GM21619 (cell line): ENCODE measurements at regions not wholly inside any gene's neighbourhood (a gene's known extent, or its start where the extent isn't known, plus 50 kb on each side); places are given as distances from the start of the nearest gene placed in this dataset.
"Not testable (repeated sequence)": the region's sequence is repeated elsewhere in the genome, so short reads cannot be mapped to it uniquely, and the experiment has no call there.

Experiments
- ATAC-seq: cut with Tn5 transposase; IDR thresholded peaks from one replicate; pipeline ENCODE4 v1.9.1; 2021; ENCODE audit not compliant: unreplicated experiment

DNA sequence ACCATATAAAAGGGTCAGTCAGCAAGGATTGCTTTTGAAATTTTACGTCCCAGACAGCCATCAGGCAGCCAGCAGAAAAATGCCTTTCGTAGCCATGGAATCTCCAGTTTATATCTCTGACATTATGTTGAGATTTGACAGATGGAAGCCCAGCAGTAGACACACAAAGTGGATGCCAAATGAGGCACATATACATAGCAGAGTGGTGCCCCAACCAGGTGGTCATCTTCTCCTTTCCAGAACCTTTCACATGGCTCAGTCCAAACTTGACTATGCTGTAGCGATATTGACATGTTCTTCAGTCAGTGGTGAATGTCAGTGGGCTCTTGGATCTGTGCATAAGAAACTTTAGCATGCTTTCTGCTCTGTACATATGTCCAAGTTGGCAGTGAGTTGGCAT lies 123.3 kb upstream of the GBE1 start:
- no peak for ATAC-seq

- no peak for ATAC-seq
Measured at GRCh38 chr3:81876826-81877225, 115.4 kb upstream of the GBE1 start.

GRCh38 chr3:81874738-81875137 lies 113.3 kb upstream of the GBE1 start:
- ATAC-seq: no peak

DNA sequence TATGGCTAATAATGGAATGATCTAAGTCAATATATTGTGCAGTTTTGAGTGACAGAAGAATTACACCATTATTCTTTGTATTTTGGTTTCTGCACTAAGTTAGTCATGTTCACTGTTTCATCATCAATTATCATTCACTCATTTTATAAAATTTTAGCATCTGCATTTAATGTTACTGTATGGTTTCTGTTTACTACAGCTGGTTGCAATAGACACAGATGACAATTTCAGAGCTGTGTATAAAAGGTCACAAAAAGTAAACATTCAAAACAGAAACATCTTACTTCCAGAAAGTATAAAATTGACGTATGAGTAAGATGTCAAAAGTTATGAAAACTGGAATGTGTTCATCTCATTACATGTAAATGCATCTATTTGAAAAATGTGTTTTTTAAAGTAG lies 111.1 kb upstream of the GBE1 start:
- ATAC-seq: no peak

DNA sequence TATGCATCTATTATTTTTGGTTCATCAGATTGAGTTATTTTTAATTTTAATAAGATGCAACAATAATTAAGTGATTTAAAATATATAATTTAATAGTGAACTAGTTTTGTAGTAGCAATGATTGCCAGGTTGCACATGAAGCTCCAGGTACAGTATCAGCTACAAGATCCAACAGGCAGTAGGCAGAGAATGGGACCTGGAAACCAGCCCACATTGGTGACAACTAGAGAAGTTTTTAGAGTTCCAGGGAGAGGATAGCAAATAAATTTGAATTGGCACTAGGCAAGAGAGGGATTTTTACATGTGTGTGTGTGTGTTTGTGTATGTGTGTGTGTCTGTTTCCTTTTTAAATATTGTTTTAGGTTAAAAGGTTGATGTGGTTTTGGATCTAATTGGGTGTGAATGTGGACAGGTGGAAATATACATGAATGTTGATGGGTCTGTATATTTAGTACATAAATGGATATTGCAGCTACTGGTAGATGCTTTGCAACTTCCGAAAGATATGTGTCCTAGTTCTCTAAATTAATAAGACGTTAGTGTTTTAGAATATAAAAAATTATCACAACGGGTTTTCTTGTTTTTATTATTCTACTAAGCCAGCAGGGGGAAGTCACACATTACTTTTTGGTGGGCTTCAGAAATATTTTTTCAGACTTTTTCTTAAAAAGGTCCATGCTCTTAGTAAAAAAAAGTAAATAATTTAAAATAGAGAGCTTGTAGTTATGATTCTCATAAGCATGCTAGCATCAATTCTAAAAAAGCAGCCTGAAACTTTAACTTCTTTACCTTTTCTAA lies 110.1 kb upstream of the GBE1 start:
- ATAC-seq: no peak

DNA sequence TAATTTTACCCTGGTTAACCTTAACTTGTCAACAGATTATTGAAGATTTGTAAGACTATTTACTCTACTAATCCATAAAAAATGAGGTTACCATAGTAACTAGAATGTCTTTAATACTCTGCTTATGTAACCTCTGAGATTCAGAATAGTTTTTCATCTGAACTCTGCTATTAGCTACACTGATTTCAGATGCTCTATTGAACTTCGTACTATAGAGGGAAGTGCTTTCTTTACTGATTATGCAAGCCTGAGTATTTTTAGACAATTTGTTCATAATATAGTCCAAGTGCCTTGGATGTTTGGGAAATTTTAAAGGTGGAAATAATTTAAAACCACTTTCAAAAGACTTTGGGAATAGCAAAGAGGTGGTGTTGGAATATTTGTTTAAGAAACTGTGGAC lies 107.9 kb upstream of the GBE1 start:
- ATAC-seq: no peak

DNA sequence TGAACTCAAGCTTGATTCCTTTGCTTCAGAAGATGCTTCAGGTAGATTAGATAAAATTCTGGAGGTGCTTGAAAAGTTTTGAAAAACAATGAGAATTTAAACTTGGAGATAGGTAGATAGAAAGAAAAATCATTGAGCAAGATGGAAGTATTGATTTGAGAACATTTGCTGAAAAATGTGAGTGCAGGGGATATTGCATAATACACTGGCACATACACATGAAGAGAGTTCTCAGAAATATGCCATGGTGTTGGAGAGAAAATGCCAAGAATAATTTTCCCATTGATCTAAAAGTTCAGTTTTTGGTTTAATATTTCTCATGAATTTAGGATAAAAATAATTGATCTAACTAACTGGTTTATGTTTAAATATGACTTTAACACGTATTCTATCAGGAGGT lies 107.2 kb upstream of the GBE1 start:
- no peak for ATAC-seq

DNA sequence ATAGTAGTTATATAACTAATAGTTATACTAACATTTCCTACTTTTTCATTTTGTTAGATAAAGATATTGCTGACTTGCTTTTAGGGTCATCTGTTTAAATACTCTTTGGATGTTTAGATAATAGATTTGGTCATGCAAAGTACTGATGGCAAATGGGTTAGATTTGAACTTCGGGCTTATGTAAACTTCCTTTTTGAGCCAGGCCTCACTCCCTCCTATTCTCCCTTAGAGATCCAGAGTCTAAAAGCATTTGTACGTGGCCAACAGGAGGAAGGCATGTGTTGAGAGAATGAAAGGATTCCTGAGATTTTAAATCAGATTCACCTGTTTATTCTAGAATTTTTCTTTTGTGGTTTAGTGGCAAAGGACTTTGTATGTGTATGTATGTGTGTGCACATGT lies 106.4 kb upstream of the GBE1 start:
- no peak for ATAC-seq

DNA sequence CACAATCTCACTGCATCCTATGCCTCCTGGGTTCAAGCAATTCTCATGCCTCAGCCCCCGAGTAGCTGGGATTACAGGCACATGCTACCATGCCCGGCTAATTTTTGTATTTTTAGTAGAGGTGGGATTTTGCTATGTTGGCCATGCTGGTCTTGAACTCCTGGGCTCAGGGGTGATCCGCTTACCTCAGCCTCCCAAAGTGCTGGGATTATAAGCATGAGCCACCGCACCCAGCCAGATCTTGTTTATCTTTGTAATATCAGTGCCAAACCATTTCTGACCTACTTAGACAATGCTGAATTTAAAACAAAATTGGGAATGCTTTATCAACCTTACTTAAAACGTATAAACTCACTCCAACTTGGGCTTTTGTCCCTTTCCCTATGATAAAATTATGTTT lies 103.7 kb upstream of the GBE1 start:
- not testable (repeated sequence) for ATAC-seq

GRCh38 chr3:81864272-81864671 lies 102.8 kb upstream of the GBE1 start:
- no peak for ATAC-seq

DNA sequence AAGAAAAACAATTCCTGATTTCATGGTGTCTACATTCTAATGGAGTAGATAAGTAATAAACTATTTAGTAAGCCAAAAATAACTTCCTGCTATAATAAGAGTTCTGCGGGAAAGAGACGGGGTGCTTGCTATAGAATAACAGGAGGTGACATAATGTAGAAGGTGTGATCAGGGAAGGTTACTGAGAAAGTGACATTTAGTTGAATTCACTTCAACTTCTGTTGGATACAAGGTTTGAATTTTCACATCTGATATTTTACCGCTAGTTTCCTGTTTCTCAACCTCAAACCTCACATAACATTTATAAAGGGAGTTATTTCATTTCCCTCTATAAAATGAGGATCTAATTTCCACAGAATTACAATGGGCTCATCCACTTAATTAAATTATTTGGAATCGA lies 102.3 kb upstream of the GBE1 start:
- ATAC-seq: no peak

GRCh38 chr3:81861593-81861992 lies 100.1 kb upstream of the GBE1 start:
- ATAC-seq: no peak

DNA sequence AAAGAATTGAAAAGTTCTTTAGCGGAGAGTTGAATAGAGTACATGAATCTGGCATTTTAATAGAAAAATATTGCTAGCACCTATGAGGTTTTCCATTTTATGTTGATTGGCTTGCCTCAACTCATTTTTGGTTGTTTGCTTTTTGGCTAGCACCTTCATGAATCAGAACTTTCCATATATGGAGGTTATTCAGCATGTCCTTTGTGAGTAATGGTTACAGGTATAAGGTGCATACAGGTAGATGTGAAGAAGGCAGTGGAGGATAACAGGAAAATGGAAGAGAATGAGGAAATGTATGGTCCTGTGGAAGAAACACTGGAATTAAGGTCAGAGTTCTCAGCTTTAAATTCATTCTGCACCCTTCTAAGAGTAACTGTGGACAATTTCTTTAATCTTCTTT lies 98.1 kb upstream of the GBE1 start:
- no peak for ATAC-seq

DNA sequence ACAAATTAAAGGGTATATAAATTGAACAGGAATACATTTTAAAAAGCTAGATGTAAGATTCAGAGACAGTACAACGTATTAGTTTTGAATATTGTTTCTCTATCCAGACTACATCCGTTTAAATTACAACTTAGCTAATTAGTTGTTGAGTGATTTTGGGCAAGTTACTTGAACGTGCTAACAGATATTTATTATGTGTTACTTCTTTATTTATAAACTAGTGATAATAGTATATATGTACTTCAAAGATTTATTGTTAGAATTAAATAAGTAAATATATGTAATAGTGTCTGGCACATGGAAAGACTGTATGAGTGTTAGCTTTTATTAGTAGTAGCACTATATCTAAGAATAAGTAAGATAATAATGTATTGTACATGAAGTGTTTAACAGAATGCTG lies 92.0 kb upstream of the GBE1 start:
- ATAC-seq: no peak

DNA sequence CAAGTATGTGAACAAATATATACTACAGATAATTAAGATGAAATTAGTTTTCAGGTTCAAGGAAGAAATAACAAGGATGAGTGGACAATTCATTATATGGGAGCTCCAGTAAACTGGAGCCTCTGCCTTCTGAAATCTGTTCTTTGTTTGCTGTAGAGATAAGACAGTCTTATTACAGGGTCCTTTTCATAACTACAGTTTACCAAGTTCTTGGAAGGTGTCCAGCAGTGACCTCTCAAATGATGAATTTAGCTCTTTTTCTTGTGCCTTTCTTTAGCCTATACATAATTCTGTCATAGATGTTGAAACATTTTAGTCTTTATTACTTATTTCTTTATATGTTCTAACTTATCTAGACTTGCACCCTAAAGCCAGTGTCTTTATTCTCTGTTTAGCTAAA lies 89.7 kb upstream of the GBE1 start:
- ATAC-seq: no peak

- no peak for ATAC-seq
Measured at GRCh38 chr3:81846988-81847387, 85.5 kb upstream of the GBE1 start.

DNA sequence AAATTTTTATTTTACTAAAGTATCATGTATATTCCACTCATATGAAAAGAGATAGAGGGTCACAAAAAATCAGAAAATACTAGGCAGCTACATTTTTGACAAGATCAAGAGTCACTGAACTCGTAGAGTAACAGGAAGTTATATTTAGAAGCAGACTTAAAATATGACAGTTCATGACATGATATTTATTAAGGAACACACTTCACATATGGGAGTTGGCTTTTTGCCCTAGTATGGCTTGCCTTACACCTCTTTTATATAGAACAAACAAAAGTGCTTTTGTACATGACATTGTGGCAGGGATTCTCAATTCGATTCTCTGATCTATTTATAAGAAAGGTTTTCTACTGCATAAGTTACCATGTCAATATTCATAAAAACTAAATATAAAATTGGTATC lies 80.1 kb upstream of the GBE1 start:
- no peak for ATAC-seq

DNA sequence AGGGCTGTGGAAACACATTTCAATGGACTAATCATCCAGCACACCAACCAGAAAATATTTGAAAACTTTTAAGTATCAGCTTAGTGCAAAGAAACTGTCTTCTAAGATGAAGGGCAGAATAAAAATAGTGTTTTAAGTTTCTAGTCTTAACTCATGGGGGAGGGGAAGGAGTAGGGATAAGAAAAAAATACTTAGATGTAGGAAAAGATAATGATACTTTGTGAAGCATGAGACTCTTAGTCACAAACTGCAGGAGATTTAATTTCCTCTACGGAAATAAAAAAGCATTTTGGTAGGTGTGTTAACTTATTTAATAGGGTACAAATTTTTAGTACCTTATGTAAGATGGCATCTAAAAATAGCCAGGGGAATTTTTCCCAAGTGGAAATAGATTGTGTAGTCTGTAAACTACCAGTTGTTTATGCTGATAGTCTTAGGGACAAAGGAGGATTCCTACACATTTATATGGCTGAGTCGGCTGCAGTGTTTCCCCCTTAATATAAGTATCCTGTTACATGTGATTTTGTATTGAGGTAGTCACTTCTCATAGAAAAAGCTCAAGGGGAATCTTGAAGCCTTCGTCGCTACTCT lies 78.2 kb upstream of the GBE1 start:
- no peak for ATAC-seq

DNA sequence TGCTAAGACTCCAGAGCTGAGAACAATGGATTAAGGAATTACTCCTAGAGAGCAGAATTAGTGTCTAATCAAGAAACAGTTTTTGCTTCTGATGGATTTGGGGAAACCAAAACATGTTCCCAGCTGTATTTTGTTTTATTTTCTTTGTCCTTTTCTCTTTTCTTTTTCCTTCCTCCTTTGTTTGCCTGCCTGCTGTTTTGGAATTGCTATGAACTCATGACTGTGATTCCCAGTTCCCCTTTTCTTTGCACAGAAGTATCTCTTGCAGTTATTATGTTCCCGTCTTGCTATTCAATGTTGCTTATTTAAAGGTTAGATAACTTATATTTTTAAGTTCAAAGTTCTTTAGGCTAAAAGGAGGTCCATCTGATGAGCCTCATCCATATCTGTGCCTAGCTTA lies 77.0 kb upstream of the GBE1 start:
- ATAC-seq: no peak

GRCh38 chr3:81837071-81837593 lies 75.7 kb upstream of the GBE1 start:
- ATAC-seq: no peak

GRCh38 chr3:81829937-81830336 lies 68.5 kb upstream of the GBE1 start:
- ATAC-seq: no peak

- not testable (repeated sequence) for ATAC-seq
Measured at GRCh38 chr3:81829272-81829671, 67.8 kb upstream of the GBE1 start.
